ENCODE measurements at regions not wholly inside any gene's neighbourhood (a gene's known extent, or its start where the extent isn't known, plus 50 kb on each side); places are given as distances from the start of the nearest gene placed in this dataset.

DNA sequence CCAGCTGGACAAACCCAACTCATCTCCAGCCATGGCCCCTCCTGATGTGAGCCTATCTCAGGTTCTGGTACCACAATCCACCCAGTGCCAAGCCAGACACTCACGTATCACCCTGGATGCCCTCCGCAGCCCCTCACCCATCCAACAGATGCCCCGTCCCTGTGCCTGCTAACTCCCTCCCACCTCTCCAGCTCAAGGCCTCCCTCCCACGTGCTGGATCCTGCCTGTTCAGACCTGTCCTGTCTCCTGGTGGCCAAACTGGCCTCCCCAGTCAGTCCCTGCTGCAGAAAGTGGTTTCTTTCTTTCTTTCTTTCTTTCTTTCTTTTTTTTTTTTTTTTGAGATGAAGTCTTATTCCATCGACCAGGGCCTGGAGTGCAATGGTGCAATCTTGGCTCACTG is 86.2 kb downstream of the RRM2 start:
- Mint-ChIP-seq H3K4me1 (ENCODE audit: low read depth) (no peaks in the 10 kb centered on the region), H3K27me3 (ENCODE audit: insufficient read depth) (no peaks in the 10 kb centered on the region), H3K36me3 (ENCODE audit: low read depth) (peaks cover 11% of the 10 kb centered on the region), H3K4me3 (no peak overlapping the region), H3K9me3 (no peaks in the 10 kb centered on the region), H3K27ac (no peak overlapping the region)
- DNase-seq (ENCODE audit: low spot score): no peak
- intact Hi-C loops (cut with micrococcal nuclease): no loop called here

DNA sequence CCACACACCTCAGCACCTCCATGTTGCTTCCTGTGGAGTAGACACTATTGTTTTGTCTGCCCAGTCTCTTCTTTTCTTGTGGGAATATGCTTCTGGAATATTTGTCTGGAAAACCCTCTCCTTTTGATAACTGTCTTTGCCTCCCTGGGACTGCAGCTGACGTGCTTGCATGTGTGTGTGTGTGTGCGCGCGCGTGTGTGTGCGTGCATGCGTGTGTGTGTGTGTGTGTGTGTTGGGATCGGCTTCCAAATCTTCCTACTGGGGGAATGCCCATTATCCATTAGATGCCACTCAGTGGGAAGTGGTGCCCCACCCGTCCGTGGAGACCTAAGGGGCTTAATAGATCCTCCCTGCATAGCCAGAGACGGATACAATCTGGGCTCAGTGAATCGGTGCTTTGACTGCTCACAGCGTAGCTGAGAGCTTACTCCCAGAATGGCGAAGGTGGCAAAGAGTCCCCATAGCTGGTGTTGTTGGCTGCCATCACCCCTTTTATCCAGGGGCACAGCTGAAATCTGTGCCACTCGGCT is 86.9 kb downstream of the RRM2 start:
- Mint-ChIP-seq H3K27ac (no peak overlapping the region), H3K4me3 (no peak overlapping the region), H3K36me3 (ENCODE audit: low read depth) (peaks cover 11% of the 10 kb centered on the region), H3K9me3 (no peaks in the 10 kb centered on the region), H3K27me3 (ENCODE audit: insufficient read depth) (no peaks in the 10 kb centered on the region), H3K4me1 (ENCODE audit: low read depth) (no peaks in the 10 kb centered on the region)
- no peak for DNase-seq (ENCODE audit: low spot score)
- intact Hi-C loops (cut with micrococcal nuclease): no loop called here

- Mint-ChIP-seq H3K9me3 (no peaks in the 10 kb centered on the region), H3K27ac (no peak overlapping the region), H3K4me1 (ENCODE audit: low read depth) (no peaks in the 10 kb centered on the region), H3K4me3 (no peak overlapping the region), H3K36me3 (ENCODE audit: low read depth) (peaks cover 9% of the 10 kb centered on the region), H3K27me3 (ENCODE audit: insufficient read depth) (no peaks in the 10 kb centered on the region)
- intact Hi-C loops (cut with micrococcal nuclease): no loop called here
- no peak for DNase-seq (ENCODE audit: low spot score)
Observed at GRCh38 chr2:10210336-10210735, 87.8 kb downstream of the RRM2 start.

DNA sequence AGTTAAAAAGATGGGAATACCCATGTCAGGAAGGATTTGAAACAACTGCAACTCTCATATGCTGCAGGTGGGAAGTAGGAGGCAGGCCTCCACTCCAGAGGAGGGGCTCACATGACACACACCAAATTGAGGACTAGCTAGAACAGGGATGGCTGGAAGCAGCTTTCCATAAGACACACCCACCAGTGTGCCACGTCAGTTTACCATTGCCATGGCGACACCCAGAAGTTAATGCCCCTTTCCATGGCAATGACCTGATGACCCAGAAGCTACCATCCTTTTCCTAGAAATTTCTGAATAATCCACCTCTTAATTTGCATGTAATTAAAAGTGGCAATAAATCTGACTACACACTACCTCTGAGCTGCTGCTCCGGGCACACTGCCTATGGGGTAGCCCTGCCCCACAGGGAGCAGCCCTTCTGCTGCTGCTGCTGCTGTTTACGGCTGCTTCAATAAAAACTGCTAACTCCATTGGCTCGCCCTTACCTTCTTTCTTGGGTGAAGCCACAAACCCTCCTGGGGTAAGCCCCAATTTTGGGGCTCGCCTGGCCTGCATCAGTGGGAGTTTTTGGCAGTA is 89.4 kb downstream of the RRM2 start:
- H3K4me1 Mint-ChIP-seq (ENCODE audit: low read depth): no peaks in the 10 kb centered on the region
- H3K27ac Mint-ChIP-seq: no peak overlapping the region
- no peak for DNase-seq (ENCODE audit: low spot score)
- intact Hi-C loops (cut with micrococcal nuclease): no loop called here
- H3K4me3 Mint-ChIP-seq: no peak overlapping the region
- H3K36me3 Mint-ChIP-seq (ENCODE audit: low read depth): peaks cover 3% of the 10 kb centered on the region
- no peaks in the 10 kb centered on the region for H3K9me3 Mint-ChIP-seq
- no peaks in the 10 kb centered on the region for H3K27me3 Mint-ChIP-seq (ENCODE audit: insufficient read depth)

- no peak overlapping the region for H3K4me3 Mint-ChIP-seq
- peaks cover 3% of the 10 kb centered on the region for H3K36me3 Mint-ChIP-seq (ENCODE audit: low read depth)
- no peak overlapping the region for H3K27ac Mint-ChIP-seq
- H3K27me3 Mint-ChIP-seq (ENCODE audit: insufficient read depth): no peaks in the 10 kb centered on the region
- DNase-seq (ENCODE audit: low spot score): no peak
- H3K4me1 Mint-ChIP-seq (ENCODE audit: low read depth): no peaks in the 10 kb centered on the region
- H3K9me3 Mint-ChIP-seq: no peaks in the 10 kb centered on the region
- intact Hi-C loops (cut with micrococcal nuclease): no loop called here
Observed at GRCh38 chr2:10212827-10213226, 89.9 kb upstream of the HPCAL1 start.

DNA sequence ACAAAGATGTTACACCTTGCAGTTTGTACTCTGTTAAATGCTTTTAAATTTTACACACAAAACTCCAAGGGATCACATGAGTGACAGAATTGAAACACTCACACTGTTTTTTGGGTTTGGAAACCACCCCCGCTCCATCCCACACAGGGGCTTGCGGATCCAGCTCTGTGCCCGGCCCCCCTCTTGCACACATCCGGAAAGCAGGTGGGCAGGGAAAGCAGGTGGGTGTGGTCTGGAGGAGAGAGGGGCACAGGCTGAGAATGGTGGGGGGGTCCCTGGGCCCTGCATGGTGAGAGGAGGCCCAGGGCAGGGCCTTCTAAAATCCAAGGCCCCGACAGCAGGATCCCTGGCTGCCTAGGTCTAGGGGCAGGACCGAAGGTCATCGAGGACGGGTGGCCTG is 88.5 kb upstream of the HPCAL1 start:
- no peak overlapping the region for H3K27ac Mint-ChIP-seq
- no peak overlapping the region for H3K4me3 Mint-ChIP-seq
- intact Hi-C loops (cut with micrococcal nuclease): no loop called here
- H3K4me1 Mint-ChIP-seq (ENCODE audit: low read depth): no peaks in the 10 kb centered on the region
- peaks cover 3% of the 10 kb centered on the region for H3K36me3 Mint-ChIP-seq (ENCODE audit: low read depth)
- DNase-seq (ENCODE audit: low spot score): no peak
- H3K27me3 Mint-ChIP-seq (ENCODE audit: insufficient read depth): no peaks in the 10 kb centered on the region
- H3K9me3 Mint-ChIP-seq: no peaks in the 10 kb centered on the region

- DNase-seq (ENCODE audit: low spot score): no peak
- intact Hi-C loops (cut with micrococcal nuclease): no loop called here
- Mint-ChIP-seq H3K9me3 (no peaks in the 10 kb centered on the region), H3K27ac (no peak overlapping the region), H3K27me3 (ENCODE audit: insufficient read depth) (no peaks in the 10 kb centered on the region), H3K4me3 (no peak overlapping the region), H3K4me1 (ENCODE audit: low read depth) (no peaks in the 10 kb centered on the region), H3K36me3 (ENCODE audit: low read depth) (peaks cover 3% of the 10 kb centered on the region)
Observed at GRCh38 chr2:10215393-10215935, 87.2 kb upstream of the HPCAL1 start.

GRCh38 chr2:10216677-10217488 is 85.8 kb upstream of the HPCAL1 start:
- DNase-seq (ENCODE audit: low spot score): no peak
- Mint-ChIP-seq H3K9me3 (no peaks in the 10 kb centered on the region), H3K4me1 (ENCODE audit: low read depth) (no peaks in the 10 kb centered on the region), H3K27ac (no peak overlapping the region), H3K27me3 (ENCODE audit: insufficient read depth) (no peaks in the 10 kb centered on the region), H3K36me3 (ENCODE audit: low read depth) (no peaks in the 10 kb centered on the region), H3K4me3 (no peak overlapping the region)
- intact Hi-C loops (cut with micrococcal nuclease): no loop called here

DNA sequence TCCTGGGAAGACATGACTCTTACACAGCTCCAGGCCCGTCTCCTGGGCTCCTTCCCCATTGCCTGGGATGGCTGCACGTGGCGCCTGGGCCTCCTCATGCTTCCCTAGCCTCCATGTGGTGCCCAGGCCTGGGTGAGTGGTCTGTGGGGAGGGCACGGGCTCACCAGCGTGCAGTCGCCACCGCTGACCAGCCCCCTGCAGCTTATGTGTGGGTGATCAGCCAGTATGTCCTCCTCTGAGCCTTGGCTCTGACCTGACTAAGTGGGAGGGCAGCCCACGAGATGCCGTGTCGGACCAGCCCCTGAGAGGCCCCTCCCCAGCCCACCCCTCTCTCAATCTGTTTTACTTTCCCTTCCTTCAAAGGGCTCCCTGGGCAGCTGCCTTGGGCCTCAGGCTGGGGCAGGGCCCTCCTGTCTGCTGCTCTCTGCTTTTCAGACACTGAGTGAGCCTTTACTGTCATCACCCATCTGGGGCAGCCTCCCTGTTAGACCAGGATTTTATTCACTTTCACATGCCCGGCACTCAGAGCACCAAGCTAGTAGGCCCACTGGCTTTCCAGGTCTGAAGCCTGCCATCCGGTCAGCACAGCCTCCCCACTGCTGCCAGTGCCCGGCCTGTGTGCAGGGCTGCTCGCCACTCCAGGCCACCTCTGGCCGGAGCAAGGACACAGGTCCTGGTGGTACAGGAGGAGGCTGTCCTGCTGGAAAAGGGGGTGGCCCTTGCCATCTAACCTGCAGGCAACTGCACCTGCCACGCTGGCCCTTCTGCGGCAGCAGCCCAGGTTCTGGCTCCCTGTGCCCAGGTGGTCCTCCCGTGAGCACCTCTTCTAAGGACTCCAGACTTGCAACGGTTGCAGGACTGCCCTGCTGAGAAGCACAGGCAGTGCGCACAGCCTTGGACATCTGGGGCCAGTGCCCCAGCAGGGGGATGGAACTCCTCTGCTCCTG is 84.9 kb upstream of the HPCAL1 start:
- H3K4me3 Mint-ChIP-seq: no peak overlapping the region
- H3K27me3 Mint-ChIP-seq (ENCODE audit: insufficient read depth): no peaks in the 10 kb centered on the region
- no peak for DNase-seq (ENCODE audit: low spot score)
- no peak overlapping the region for H3K27ac Mint-ChIP-seq
- no peaks in the 10 kb centered on the region for H3K9me3 Mint-ChIP-seq
- no peaks in the 10 kb centered on the region for H3K36me3 Mint-ChIP-seq (ENCODE audit: low read depth)
- H3K4me1 Mint-ChIP-seq (ENCODE audit: low read depth): no peaks in the 10 kb centered on the region
- intact Hi-C loops (cut with micrococcal nuclease): no loop called here

GRCh38 chr2:10220045-10220901 is 82.4 kb upstream of the HPCAL1 start:
- no peak for DNase-seq (ENCODE audit: low spot score)
- intact Hi-C loops (cut with micrococcal nuclease): no loop called here
- Mint-ChIP-seq H3K27me3 (ENCODE audit: insufficient read depth) (no peaks in the 10 kb centered on the region), H3K9me3 (no peaks in the 10 kb centered on the region), H3K4me1 (ENCODE audit: low read depth) (no peaks in the 10 kb centered on the region), H3K36me3 (ENCODE audit: low read depth) (no peaks in the 10 kb centered on the region), H3K27ac (no peak overlapping the region), H3K4me3 (no peak overlapping the region)

GRCh38 chr2:10220902-10221391 is 81.8 kb upstream of the HPCAL1 start:
- Mint-ChIP-seq H3K4me3 (no peak overlapping the region), H3K27ac (no peak overlapping the region), H3K27me3 (ENCODE audit: insufficient read depth) (no peaks in the 10 kb centered on the region), H3K4me1 (ENCODE audit: low read depth) (no peaks in the 10 kb centered on the region), H3K36me3 (ENCODE audit: low read depth) (no peaks in the 10 kb centered on the region), H3K9me3 (no peaks in the 10 kb centered on the region)
- intact Hi-C loops (cut with micrococcal nuclease): no loop called here
- DNase-seq (ENCODE audit: low spot score): no peak

GRCh38 chr2:10221443-10221842 is 81.3 kb upstream of the HPCAL1 start:
- no peaks in the 10 kb centered on the region for H3K9me3 Mint-ChIP-seq
- H3K36me3 Mint-ChIP-seq (ENCODE audit: low read depth): no peaks in the 10 kb centered on the region
- H3K27ac Mint-ChIP-seq: no peak overlapping the region
- H3K4me1 Mint-ChIP-seq (ENCODE audit: low read depth): no peaks in the 10 kb centered on the region
- intact Hi-C loops (cut with micrococcal nuclease): no loop called here
- no peaks in the 10 kb centered on the region for H3K27me3 Mint-ChIP-seq (ENCODE audit: insufficient read depth)
- DNase-seq (ENCODE audit: low spot score): no peak
- H3K4me3 Mint-ChIP-seq: no peak overlapping the region

All from activated T-helper 1 cell treated with anti-CD3 and anti-CD28 coated beads, Interleukin-12 subunit alpha, Interleukin-12 subunit beta, Interleukin-2, Interleukin-4 antibody, amounts not matched to agents 30 ng/mL and 10 ng/mL and 1 ng/mL, durations not matched to agents 14 hours and 24 hours and 36 hours (primary cell).